ENCODE measurements at regions not wholly inside any gene's neighbourhood (a gene's known extent, or its start where the extent isn't known, plus 50 kb on each side); places are given as distances from the start of the nearest gene placed in this dataset.

DNA sequence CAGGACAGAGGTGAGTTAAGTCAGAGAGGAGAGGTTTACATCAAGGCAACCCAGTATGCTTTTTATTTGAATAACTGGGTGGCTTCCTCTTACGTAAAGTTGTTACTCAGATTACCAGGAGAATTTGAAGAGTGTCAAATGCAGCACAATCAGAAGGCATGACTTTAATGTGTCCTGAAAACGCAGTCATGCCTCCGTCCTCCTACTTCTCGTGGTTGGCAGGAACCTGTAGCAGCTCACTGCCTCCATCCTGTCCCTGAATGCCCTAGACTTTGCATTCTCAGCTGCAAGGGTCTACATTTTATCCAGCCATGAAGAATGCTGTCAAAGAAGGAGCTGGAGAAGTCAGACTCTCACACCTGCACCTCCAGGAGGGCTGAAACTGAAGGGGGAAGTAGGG lies 66.7 kb downstream of the MIS18A start:
- TF ChIP-seq POLR2A (IDR thresholded peaks at IDR 0.05; ENCODE audit: low read depth) (no peak), POLR2AphosphoS5 (IDR thresholded peaks at IDR 0.05) (no peak)
- TF ChIP-seq, protein P1, sequence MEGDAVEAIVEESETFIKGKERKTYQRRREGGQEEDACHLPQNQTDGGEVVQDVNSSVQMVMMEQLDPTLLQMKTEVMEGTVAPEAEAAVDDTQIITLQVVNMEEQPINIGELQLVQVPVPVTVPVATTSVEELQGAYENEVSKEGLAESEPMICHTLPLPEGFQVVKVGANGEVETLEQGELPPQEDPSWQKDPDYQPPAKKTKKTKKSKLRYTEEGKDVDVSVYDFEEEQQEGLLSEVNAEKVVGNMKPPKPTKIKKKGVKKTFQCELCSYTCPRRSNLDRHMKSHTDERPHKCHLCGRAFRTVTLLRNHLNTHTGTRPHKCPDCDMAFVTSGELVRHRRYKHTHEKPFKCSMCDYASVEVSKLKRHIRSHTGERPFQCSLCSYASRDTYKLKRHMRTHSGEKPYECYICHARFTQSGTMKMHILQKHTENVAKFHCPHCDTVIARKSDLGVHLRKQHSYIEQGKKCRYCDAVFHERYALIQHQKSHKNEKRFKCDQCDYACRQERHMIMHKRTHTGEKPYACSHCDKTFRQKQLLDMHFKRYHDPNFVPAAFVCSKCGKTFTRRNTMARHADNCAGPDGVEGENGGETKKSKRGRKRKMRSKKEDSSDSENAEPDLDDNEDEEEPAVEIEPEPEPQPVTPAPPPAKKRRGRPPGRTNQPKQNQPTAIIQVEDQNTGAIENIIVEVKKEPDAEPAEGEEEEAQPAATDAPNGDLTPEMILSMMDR (IDR thresholded peaks at IDR 0.05): no peak
